ENCODE measurements at regions not wholly inside any gene's neighbourhood (a gene's known extent, or its start where the extent isn't known, plus 50 kb on each side); places are given as distances from the start of the nearest gene placed in this dataset.

DNA sequence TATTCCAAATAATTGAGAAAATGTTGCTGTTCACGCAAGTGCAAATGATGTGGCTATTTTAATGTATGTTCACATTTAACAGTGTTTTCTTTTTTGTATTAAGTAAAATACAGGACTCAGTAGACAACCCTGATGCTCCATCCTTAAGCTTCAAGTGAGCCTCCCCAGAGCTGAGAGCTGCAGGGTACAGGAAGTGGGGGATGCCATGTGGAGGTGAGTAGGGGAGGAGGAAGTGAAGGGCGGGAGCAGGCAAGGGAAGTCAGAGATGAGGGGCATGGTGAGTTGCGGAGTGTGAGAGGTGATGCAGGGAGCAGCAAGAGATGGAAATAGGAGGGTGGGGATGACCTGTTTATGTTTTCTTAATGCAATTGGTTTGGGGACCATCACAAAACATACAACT, 711.0 kb downstream of the UQCRFS1 start:
- Mint-ChIP-seq H3K27ac (no peak overlapping the region), H3K4me3 (no peak overlapping the region), H3K9me3 (no peaks in the 10 kb centered on the region), H3K27me3 (no peaks in the 10 kb centered on the region), H3K36me3 (ENCODE audit: low read depth) (no peaks in the 10 kb centered on the region), H3K4me1 (peaks cover 27% of the 10 kb centered on the region)
- no peak for DNase-seq
- intact Hi-C loops (cut with micrococcal nuclease) = no loop called here

DNA sequence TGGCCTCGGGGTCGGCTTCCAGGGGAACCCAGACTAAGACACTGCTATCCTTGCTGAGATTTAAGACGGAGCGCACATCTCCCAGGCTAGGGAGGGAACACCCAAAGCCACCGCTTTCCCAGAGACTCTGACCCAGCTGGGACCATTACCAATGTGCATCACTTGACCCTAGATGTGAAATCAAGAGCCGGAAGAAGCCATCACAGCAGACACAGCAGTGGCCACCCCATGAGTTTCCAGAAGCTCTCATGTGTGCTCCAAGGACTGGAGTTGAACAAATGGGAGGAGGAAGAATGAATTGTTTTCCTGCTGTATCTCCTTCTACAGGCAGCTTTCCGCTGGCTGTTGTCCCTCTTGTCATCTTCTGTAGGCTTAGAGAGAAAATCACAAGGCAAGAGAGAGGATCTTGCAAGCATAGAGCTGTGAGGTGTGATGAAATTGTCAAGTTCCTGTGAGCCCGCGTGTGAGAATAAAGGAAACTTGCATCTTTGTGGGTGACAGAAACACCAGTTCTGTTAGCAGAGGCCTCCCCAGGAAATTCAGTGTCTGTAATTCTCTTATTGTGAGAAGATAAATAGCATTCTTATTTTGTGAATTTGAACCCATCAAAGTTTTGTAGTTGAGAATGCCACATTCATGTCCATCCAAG, 711.8 kb downstream of the UQCRFS1 start:
- peaks cover 27% of the 10 kb centered on the region for H3K4me1 Mint-ChIP-seq
- H3K4me3 Mint-ChIP-seq = no peak overlapping the region
- peak overlapping the region; percentile 21 for H3K27ac Mint-ChIP-seq
- H3K27me3 Mint-ChIP-seq = no peaks in the 10 kb centered on the region
- peak; percentile 69 for DNase-seq
- intact Hi-C loops (cut with micrococcal nuclease) = no loop called here
- H3K36me3 Mint-ChIP-seq (ENCODE audit: low read depth) = no peaks in the 10 kb centered on the region
- no peaks in the 10 kb centered on the region for H3K9me3 Mint-ChIP-seq

DNA sequence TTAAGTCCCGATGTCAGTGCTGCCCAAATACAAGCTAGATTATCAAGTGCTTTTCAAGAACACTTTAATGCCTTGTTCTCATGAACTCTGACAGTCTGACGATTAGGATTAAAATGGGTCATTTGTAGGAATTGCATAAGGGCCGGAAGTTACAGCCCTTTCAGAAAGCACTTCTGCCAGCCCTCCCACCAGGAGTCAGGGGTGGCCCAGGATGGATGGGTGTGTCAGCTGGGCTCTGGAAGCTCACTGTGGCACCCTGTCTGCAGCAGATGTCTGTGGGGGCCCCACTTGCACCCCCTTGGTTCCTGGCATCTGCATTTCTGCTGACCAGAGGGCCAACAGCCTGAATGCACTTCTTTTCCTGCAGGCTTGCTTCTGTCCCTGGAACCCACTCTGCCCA, 712.7 kb downstream of the UQCRFS1 start:
- DNase-seq = no peak
- intact Hi-C loops (cut with micrococcal nuclease) = no loop called here
- no peaks in the 10 kb centered on the region for H3K27me3 Mint-ChIP-seq
- H3K9me3 Mint-ChIP-seq = no peaks in the 10 kb centered on the region
- H3K4me1 Mint-ChIP-seq = peaks cover 23% of the 10 kb centered on the region
- H3K36me3 Mint-ChIP-seq (ENCODE audit: low read depth) = no peaks in the 10 kb centered on the region
- H3K4me3 Mint-ChIP-seq = no peak overlapping the region
- no peak overlapping the region for H3K27ac Mint-ChIP-seq

DNA sequence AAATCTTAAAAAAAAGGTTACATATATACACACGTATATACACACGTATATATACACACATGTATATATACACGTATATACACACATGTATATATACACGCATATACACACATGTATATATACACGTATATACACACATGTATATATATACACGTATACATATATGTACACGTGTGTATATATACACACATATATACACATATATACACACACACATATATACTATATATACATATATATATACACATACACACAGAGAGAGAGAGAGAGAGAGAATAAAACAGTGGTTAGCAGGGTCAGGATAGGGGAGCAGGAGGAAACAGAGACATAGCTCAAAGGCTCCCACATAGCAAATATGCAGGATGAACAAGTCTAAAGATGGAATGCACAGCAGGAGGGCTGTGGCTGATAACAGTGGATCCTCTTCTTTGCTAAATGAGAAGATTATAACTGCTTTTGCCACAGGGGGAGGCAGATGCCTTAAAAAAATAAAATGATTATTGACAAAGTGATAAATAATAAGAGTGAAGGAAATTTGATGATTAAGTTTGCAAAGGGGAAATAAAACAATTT, 714.5 kb downstream of the UQCRFS1 start:
- peaks cover 20% of the 10 kb centered on the region for H3K4me1 Mint-ChIP-seq
- no peak overlapping the region for H3K4me3 Mint-ChIP-seq
- no peaks in the 10 kb centered on the region for H3K36me3 Mint-ChIP-seq (ENCODE audit: low read depth)
- no peaks in the 10 kb centered on the region for H3K27me3 Mint-ChIP-seq
- no peak for DNase-seq
- no peak overlapping the region for H3K27ac Mint-ChIP-seq
- no peaks in the 10 kb centered on the region for H3K9me3 Mint-ChIP-seq
- intact Hi-C loops (cut with micrococcal nuclease) = no loop called here

DNA sequence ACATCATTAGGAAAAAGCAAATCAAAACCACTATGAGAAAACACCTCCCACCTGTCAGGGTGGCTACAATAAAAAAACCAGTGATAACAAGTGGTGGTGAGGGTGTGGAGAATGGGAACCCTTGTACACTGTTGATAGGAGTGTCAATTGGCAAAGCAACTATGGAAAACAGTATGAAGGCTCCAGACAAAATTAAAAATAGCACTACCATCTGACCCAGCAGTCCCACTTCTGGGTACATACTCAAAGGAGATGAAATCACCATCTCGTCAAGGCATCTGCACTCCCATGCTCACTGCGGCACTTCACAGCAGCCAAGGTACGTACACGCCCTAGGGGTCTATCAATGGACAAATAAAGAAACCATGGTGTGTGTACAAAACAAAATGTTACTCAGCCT, 715.1 kb downstream of the UQCRFS1 start:
- H3K36me3 Mint-ChIP-seq (ENCODE audit: low read depth) = no peaks in the 10 kb centered on the region
- intact Hi-C loops (cut with micrococcal nuclease) = no loop called here
- no peak overlapping the region for H3K4me3 Mint-ChIP-seq
- no peaks in the 10 kb centered on the region for H3K9me3 Mint-ChIP-seq
- H3K27ac Mint-ChIP-seq = no peak overlapping the region
- DNase-seq = no peak
- peaks cover 20% of the 10 kb centered on the region for H3K4me1 Mint-ChIP-seq
- no peaks in the 10 kb centered on the region for H3K27me3 Mint-ChIP-seq

DNA sequence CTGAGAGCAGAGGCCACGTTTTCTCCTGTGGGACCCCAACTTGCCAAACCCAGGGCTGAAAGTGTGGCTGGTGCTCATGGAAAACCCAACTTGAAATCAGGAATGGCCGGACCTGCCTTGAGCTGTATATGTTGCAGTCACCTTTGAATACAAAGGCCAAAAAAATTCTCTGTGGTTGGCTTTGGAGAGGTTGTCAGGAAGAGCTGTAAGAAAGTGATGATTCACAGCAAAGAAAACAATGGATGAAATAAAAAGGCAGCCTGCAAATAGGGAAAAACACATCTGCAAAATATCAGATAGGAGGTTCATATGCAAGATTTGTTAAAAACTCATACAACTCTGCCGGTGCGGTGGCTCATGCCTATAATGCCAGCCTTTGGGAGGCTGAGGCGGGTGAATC, 715.8 kb downstream of the UQCRFS1 start:
- H3K36me3 Mint-ChIP-seq (ENCODE audit: low read depth) = no peaks in the 10 kb centered on the region
- no peaks in the 10 kb centered on the region for H3K27me3 Mint-ChIP-seq
- no peak overlapping the region for H3K27ac Mint-ChIP-seq
- intact Hi-C loops (cut with micrococcal nuclease) = no loop called here
- H3K4me3 Mint-ChIP-seq = no peak overlapping the region
- no peak for DNase-seq
- no peaks in the 10 kb centered on the region for H3K9me3 Mint-ChIP-seq
- H3K4me1 Mint-ChIP-seq = peaks cover 16% of the 10 kb centered on the region

DNA sequence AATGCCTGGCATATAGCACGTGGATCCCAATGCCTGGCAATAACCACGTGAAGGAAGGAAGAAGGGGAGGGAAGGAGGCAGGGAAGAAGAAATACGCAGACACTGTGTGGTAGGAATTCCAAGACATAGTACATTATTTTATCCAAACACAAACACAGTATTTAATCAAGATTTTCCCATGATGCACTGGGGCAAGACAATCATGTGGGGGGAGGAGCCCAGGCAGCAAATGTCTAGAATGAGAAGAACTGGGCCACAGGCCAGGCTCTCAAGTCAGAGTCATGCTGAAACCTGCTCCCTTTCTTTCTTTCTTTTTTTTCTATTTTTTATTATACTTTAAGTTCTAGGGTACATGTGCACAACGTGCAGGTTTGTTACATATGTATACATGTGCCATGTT, 717.9 kb downstream of the UQCRFS1 start:
- intact Hi-C loops (cut with micrococcal nuclease) = no loop called here
- H3K27me3 Mint-ChIP-seq = no peaks in the 10 kb centered on the region
- no peaks in the 10 kb centered on the region for H3K9me3 Mint-ChIP-seq
- no peak overlapping the region for H3K27ac Mint-ChIP-seq
- H3K4me1 Mint-ChIP-seq = peaks cover 2% of the 10 kb centered on the region
- no peaks in the 10 kb centered on the region for H3K36me3 Mint-ChIP-seq (ENCODE audit: low read depth)
- H3K4me3 Mint-ChIP-seq = no peak overlapping the region
- DNase-seq = no peak

DNA sequence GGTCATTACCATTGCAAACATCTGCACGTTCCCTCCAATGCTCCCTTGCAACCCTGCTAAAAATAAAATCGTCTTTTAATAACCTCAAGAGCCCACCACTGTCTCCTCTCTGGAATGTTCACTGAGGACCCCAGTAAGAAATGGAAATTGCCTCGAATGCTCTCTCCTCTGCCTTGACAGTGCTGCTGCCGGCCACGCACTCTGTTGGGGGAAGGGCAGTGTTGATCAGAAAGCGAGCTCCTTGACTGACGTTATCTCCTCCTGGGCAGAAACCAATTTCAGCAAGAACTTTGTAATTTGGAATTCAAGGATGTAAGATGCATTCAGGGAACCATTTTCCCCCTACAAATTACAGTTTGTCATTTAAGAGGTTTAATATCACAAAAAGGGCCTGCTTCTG, 718.5 kb downstream of the UQCRFS1 start:
- Mint-ChIP-seq H3K36me3 (ENCODE audit: low read depth) (no peaks in the 10 kb centered on the region), H3K9me3 (no peaks in the 10 kb centered on the region), H3K27ac (no peak overlapping the region), H3K4me3 (no peak overlapping the region), H3K27me3 (no peaks in the 10 kb centered on the region), H3K4me1 (no peaks in the 10 kb centered on the region)
- no peak for DNase-seq
- intact Hi-C loops (cut with micrococcal nuclease) = no loop called here

DNA sequence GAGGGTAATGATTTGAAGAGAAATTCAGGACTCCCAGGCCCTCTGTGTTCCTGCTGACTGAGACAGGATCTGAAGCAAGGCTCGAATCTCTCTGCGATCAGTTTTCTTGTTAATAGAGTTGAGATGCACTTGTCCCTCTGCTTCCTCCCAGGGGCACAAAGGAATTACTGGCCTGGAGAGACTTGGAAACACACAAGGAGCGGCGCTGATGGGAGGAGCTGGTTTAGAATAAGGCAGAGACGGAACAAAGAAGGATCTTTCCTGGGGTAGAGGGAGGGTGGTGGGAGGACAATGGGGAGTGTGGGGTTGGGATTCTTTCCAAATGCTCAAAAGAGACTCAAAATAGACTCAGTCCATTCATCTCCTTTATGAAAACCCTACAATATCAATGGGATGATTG, 719.1 kb downstream of the UQCRFS1 start:
- H3K4me3 Mint-ChIP-seq = no peak overlapping the region
- no peak overlapping the region for H3K27ac Mint-ChIP-seq
- no peaks in the 10 kb centered on the region for H3K36me3 Mint-ChIP-seq (ENCODE audit: low read depth)
- intact Hi-C loops (cut with micrococcal nuclease) = no loop called here
- no peaks in the 10 kb centered on the region for H3K9me3 Mint-ChIP-seq
- DNase-seq = no peak
- no peaks in the 10 kb centered on the region for H3K4me1 Mint-ChIP-seq
- no peaks in the 10 kb centered on the region for H3K27me3 Mint-ChIP-seq

DNA sequence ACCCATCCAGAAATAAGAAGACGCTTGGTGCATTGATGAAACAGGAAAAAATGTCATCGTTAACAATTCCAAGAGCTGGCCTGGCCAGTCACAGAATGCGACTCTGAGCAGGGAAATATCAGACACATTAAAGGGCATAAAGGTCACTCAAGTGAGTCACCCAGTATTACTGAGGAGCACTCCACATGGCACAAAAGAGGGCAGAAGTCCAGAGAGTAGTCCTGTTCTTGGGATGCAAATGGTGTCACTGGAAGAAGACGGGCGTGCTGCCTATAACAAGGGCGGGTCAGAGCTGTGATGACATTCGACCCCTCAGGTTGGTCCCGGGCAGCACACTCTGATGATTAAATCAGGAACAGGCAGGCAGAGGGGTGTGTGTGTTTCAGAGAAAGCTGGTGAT, 720.3 kb downstream of the UQCRFS1 start:
- Mint-ChIP-seq H3K9me3 (no peaks in the 10 kb centered on the region), H3K27ac (no peak overlapping the region), H3K27me3 (peaks cover 2% of the 10 kb centered on the region), H3K4me1 (peaks cover 9% of the 10 kb centered on the region), H3K36me3 (ENCODE audit: low read depth) (no peaks in the 10 kb centered on the region), H3K4me3 (no peak overlapping the region)
- DNase-seq = no peak
- intact Hi-C loops (cut with micrococcal nuclease) = no loop called here

DNA sequence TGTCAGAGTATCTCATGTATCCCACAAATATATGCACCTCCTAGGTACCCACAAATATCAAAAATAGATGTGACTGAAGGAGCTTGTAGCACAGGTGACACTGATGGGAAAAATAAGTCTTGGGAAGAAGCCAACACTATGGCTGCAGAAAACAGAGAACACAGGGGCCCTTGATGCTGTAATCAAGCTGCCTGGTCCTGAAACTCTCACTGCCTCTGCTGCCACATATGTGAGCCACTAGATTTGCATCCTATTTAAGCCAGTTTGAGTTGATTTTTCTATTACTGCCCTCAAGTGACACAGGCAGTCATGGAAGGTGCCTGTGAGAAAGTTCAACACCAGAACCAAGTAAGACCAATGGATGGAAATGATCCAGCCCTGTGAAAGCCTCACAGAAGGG, 720.8 kb downstream of the UQCRFS1 start:
- Mint-ChIP-seq H3K27ac (no peak overlapping the region), H3K9me3 (no peaks in the 10 kb centered on the region), H3K4me3 (no peak overlapping the region), H3K27me3 (peaks cover 2% of the 10 kb centered on the region), H3K4me1 (peaks cover 11% of the 10 kb centered on the region), H3K36me3 (ENCODE audit: low read depth) (no peaks in the 10 kb centered on the region)
- intact Hi-C loops (cut with micrococcal nuclease) = no loop called here
- DNase-seq = no peak

DNA sequence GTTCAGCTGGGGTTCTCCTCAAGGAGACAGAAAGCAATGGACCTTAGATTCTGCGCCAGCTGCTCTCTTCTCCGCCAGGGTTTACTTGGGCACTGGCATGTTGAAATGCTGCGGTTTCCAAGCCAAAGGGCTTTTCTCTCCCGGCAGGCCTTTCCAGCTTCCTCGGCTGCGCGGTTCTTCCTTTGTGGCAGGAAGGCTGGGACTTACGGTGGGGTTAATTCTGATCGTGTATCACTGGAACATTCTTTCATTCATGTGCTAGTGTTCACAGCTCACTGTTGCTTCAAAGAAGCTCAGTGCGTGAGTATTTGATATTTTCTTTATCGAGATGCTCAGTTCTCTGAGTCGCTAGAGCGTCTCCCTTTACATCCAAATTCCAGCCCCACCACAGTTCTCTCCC, 723.2 kb downstream of the UQCRFS1 start:
- Mint-ChIP-seq H3K4me3 (no peak overlapping the region), H3K4me1 (peaks cover 11% of the 10 kb centered on the region), H3K27me3 (peaks cover 2% of the 10 kb centered on the region), H3K27ac (no peak overlapping the region), H3K9me3 (no peaks in the 10 kb centered on the region), H3K36me3 (ENCODE audit: low read depth) (no peaks in the 10 kb centered on the region)
- DNase-seq = no peak
- intact Hi-C loops (cut with micrococcal nuclease) = no loop called here

DNA sequence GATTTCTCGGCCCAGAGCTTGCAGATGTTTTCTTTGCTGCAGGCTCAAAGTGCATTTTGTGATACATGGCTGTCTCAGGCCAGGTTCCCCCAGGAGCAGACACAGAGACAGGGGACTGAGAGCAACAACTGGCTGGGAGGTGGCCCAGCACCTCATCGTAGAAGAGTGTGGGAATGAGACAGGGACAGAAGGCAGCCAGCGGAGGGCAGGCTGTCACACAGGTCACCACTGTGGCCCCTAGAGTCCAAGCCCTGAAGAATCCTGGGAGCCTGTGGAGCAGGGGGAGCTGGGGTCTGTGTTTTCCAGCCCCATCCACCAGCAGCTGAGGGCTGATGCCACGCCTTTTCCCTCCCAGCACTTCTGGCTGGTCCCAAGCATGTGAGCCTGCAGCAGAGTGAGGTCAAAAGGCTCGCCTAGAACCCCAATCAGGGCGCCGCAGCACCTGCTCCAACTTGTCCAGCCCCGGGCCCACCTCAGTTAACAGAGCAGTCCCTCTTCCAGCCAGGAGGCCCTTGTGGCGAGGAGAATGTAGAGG, 723.8 kb downstream of the UQCRFS1 start:
- intact Hi-C loops (cut with micrococcal nuclease) = no loop called here
- Mint-ChIP-seq H3K27ac (no peak overlapping the region), H3K4me3 (no peak overlapping the region), H3K27me3 (peaks cover 2% of the 10 kb centered on the region), H3K4me1 (peaks cover 11% of the 10 kb centered on the region), H3K36me3 (ENCODE audit: low read depth) (no peaks in the 10 kb centered on the region), H3K9me3 (no peaks in the 10 kb centered on the region)
- DNase-seq = no peak

DNA sequence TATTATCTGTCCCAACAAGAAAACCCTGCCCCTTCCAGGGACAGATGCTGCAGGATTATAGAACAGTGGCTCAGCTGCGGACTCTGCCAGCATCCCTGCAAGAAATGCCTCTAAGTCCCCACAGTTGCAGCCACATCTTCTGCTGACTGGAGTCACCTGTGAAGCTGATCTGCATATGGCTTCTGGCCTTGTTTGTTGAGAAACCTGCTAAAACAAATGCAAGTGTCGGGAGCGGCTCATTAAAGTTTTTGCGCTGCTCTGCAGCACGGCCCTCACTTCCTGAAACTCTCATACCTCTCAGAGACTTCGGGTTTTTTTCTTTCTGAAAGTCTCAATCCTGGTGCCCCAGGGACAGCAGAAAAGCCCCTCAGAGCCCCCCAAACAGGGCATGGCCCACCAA, 725.0 kb downstream of the UQCRFS1 start:
- no peaks in the 10 kb centered on the region for H3K36me3 Mint-ChIP-seq (ENCODE audit: low read depth)
- intact Hi-C loops (cut with micrococcal nuclease) = no loop called here
- peaks cover 11% of the 10 kb centered on the region for H3K4me1 Mint-ChIP-seq
- no peak overlapping the region for H3K27ac Mint-ChIP-seq
- no peak overlapping the region for H3K4me3 Mint-ChIP-seq
- H3K27me3 Mint-ChIP-seq = peaks cover 2% of the 10 kb centered on the region
- H3K9me3 Mint-ChIP-seq = no peaks in the 10 kb centered on the region
- DNase-seq = no peak

DNA sequence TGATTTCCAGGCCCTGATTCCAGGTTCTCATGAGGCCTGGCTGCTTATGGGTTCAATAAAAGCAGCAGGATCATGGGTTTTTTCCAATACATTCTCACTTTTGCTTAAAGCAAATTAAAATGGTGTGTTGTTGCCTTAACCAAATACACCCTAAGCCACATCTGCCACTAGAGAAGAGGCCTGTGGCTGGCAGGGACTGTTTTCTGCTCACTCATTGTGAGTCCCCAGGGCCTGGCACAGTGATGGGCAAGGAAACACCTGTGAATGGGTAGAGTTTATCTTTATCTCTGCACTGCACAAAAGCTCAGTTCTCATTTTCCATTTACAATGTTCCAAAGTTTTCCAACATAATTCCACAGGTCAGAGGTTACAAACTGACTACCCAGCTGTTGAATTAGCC, 726.0 kb downstream of the UQCRFS1 start:
- Mint-ChIP-seq H3K27ac (no peak overlapping the region), H3K36me3 (ENCODE audit: low read depth) (no peaks in the 10 kb centered on the region), H3K4me3 (no peak overlapping the region), H3K27me3 (peaks cover 2% of the 10 kb centered on the region), H3K4me1 (peaks cover 13% of the 10 kb centered on the region), H3K9me3 (no peaks in the 10 kb centered on the region)
- no peak for DNase-seq
- intact Hi-C loops (cut with micrococcal nuclease) = no loop called here

Data from activated CD4-positive, alpha-beta T cell treated with anti-CD3 and anti-CD28 coated beads, Interleukin-2, amount 10 ng/mL, durations not matched to agents 24 days and 14 days (primary cell).